ENCODE measurements at regions not wholly inside any gene's neighbourhood (a gene's known extent, or its start where the extent isn't known, plus 50 kb on each side); places are given as distances from the start of the nearest gene placed in this dataset.

DNA sequence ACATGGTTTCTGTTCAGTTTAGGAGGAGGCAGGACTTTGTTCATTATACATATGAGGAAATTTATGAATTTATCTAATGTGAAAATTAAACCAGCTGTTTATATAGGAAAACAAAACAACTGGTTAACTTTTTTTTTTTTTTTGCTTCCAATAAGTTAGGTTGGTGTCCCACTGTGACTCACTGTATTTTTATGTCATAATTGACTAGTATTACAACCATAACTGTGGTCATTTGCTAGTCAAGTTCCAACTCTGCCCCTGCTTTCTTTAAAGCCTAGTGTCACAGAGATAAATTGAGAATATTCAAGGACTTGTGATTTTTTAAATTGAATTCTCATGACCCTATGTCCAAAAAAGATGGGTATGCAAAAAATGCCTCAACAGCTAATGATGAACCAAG lies 227.7 kb downstream of the BCAT1 start:
- DNase-seq: no peak

DNA sequence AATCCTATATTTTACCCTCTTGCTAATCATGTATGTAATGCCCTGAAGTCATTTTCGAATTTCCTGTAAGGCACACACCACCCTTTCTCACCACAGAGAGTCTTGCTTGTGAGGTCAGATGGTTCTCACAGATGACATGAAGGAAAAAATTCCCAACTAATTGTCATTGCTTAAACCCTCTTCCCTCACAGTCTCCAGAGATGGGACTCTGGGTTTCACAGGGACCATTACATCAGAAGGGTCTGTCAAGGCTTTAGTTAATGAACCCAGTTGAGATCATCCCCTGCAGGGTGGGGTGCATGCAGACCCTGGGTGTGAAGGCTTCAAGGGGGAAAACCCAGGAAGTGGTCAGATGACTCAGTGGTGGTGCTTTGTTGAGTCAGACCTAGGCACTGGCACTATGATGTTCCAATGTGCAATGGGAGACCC lies 229.6 kb downstream of the BCAT1 start:
- no peak for DNase-seq

DNA sequence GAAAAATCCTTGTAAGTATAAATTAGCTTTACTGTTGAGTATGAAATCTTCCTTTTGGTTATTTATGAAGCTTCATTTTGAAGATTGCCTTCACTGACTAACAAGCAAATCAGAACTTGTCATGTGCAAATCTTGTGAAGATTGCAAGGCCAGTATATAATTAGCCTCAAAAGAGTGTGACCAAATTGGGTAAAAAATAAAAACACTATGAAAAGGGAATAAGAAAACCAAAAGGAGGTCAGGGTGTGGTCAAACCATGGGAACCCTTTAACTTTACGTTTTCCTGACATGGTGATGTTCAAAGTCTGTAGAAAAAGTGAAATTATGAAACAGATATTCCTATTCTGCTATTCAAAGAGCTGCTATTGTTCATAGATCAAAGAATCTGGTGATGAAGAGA lies 230.3 kb downstream of the BCAT1 start:
- no peak for DNase-seq

DNA sequence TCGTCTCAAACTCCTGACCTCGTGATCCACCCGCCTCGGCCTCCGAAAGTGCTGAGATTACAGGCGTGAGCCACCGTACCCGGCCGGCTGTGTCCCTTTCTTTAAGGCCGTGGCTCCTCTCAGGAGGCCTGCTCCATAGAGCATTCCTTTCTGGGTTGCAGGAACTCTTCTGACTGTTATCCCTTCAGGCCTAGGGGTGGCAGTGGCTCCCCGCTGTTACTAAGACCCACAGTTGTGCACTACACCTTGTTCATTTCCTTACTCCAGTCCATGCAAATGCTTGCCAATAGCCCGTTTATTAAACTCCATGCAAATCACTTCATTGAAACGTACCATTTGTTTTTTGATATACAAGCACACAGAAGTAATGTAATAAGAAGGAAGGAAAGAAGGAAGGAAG lies 234.7 kb downstream of the BCAT1 start:
- DNase-seq: no peak

DNA sequence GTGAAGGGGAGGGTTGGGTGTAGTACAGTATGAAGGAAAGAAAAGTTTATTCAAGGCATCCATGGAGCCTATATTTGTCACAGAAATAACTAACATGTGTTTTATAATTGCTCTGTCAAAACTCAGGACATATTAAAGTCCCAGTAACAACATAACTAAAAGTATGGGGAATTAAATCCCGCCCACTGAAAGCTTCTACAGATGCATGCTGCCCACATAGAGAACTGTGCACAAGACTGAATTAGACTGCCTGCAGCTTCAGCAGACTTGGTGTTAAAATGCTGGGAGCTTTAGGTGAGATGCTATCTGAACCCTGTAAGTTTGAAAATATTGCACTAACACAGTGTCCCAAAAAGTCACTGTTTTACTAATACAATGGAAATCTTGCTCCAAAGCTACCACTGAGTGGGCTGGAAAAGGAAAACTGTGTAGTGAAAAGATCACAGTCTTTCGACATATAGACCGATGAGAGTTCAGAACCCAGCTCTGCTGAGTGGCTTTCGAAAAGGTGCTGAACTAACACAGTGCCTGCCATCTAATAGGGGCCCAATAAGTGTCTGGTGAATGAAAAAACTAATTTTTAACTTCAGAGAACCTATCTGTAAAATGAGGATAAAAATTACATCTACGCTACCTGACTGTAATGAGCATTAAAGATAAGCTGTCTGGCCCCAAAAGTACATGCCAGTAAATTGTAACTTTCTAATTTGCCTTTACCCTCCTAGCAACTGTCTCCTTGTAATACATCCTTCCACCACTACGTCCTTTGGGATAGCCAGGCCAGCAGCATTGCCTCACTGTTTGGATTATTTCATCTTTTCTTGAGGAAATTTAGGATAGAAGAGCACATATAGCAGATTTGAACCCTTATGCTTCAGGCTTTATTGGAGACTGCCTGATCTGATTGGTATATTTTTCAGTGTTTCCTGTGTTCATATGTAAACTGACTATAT lies 237.6 kb downstream of the BCAT1 start:
- DNase-seq: no peak

DNA sequence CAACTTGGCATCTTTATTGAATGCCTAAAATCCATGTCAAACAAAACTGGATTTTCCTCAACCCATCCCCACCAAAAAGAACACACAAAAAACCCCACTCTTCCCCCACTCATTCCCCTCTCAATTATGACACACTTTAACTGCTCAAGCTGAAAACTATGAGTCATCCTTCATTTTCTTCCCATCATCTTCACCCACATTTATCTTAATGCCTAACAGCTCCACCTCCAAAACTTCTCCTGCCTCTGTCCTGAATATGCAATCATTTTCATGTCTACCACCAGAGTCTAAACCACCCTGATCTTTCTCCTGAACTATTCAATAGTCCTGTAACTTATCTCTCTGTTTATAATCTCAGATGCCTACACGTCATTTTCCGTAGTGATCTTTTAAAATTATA lies 239.7 kb downstream of the BCAT1 start:
- DNase-seq: no peak

DNA sequence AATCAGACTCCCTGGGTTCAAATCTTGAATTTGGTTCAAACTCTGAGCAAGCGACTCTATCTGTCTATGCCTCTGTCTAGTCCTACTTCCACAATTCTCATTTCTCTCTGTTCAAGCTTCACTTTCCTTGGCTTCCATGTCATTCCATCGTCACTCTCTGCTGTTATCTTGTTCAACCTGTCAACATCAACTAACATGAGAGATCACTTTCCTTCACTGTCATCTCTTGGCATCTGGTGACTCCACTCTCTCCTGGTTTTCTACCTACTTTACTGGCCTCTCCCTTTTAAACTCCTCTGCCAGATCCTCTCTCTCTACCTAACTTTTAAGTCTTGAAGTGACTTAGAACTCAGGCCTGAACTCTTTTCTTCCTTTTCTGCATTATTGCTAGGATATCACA lies 240.2 kb downstream of the BCAT1 start:
- DNase-seq: no peak

DNA sequence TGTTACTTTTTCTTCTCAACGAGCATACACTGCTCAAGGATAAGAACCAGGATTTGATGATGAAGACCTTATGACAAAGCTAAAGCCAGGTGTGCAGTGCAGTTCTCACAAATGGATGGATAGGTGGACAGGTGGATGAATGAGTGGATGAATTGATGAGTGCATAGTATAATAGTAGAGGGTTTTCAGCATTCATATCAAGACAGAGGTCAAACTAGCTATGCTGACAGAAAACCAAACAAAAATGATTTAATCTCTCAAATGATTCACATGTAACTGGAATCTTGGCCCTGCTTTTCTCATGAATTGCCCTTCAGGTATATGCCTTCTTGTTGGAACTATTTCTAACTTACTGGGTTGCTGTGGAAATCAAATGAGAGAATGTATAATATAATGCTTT lies 240.9 kb downstream of the BCAT1 start:
- no peak for DNase-seq

DNA sequence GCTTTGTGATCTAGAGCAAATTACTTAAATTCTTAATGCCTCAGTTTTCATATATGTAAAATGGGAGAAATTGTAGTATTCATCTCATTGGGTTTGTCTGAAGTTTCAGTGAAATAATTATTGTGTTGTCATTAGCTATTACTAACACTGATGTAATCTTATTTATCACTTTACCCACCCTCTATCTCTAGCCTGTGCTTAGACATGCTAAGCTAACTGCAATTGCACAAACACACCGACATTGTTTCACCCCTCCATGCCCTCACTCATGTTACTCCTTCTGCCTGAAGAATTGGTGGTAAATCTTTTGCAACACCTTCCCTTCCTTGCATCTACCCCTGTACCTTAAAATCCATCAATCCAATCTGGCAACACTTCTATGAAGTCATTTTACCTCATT lies 241.6 kb downstream of the BCAT1 start:
- no peak for DNase-seq

DNA sequence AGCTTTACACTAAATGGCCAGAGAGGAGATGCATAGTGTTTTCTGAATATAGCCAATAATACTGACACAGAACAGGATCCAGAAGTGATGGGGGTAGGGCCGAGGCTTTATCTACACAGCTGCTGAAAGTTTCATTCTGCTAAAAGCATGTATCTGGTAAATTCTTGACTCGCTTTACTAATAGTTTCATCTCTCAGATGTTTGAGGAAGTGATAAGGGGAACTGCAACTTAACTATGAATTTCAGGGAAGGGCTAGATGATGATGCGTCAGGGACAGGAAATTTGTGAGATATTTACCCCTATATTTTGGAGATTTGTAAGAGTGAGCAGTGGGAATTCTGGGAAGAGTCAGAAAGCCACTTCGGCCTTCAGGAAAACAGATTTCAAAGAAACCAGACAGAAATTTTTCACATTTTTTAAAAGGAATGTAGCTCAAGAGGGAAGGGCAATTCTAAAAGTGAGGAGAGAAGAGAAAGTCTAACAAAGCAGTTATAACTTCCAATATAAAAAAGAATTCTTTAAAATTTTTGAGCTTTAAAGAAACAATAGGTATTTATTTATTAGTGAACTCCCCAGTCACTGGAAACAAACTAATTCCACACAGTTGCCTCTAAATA lies 243.1 kb downstream of the BCAT1 start:
- DNase-seq: no peak

DNA sequence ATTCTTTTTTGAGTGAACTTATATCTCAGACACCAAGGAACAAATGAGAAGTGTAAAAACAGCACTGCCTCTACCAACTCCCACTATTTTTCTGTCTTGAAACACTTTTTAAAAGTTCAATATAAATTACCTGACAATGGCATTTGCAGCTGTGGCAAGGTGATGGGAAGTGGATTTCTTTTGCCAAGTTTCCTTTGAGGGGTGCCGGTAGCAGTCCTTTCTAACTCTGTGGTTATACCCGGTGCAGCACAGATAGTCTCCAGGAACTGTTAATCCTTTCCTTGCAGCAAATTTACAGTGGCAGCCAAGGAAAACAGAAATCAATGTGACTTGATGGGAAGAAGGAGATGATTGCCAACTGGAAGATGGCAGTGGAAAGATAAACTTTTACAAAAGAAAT lies 243.7 kb downstream of the BCAT1 start:
- no peak for DNase-seq

DNA sequence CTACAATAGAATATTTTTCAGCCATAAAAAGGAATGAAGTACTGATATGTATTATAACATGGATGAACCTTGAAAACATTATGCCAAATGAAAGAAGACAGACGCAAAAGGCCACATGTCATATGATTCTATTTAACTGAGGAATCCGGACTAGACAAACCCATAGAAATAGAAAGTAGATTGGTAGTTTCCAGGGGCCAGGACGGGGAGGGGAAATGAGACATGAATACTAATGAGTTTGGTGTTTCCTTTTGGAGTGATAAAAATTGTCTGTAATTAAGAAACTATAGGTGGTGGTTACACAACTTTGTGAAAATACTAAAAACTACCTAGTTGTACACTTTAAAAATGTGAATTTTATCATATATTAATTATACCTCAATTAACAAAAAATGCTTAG lies 247.6 kb downstream of the BCAT1 start:
- no peak for DNase-seq

DNA sequence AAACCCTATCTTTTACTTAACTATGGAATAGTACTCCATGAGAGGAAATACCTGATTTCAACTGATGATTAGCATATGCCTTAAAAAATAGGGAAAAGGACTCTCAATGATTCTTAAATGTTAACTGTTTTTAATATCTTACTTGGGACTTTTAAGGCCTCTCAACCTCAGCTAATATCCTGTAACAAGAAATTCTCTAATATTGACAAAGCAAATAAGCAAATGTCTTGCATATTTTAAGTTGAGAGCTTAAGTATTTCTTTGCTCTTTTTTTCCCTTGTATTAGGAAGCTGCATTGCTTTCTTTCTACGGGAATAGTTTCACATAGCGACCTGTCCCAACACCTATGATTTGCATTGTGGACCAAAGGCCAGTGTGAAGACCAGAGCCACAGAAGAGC lies 249.9 kb downstream of the BCAT1 start:
- no peak for DNase-seq

DNA sequence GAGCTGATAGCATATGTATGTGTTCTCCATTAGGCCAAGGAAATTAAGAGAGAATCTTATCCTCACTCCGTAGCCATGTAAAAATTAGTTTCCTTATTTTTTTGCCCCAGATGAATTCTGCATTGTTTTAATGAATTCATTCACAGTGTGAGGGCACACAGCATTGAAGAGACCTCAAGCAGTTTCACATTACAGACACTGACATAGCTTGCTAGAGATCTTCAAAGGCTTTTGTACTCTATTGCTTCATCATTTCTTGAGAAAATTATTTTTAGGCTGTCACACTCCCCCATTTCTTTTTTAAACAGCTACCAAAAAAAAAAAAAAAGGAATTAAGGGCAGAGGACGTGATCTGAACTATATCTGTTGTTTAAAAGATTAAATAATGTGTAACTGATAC lies 251.1 kb downstream of the BCAT1 start:
- no peak for DNase-seq

DNA sequence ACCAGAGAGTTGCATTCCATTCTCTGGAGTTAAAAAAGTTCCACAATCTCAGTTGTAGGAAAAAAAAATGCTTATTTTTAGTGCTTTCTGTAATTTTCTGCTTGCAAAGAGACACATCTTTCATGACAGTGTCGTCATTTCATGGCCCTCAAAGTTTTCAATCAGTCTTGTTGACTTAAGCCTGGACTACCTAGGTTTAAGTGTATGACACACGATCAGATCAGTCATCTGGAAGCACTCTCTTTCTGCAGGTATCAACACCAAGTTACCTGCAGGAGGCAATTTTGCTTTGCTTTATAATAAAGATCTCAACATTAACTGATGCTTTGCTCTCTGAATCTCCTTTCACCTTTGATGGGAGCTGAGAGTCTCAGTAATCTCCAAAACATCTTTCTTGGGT lies 251.6 kb downstream of the BCAT1 start:
- no peak for DNase-seq

DNA sequence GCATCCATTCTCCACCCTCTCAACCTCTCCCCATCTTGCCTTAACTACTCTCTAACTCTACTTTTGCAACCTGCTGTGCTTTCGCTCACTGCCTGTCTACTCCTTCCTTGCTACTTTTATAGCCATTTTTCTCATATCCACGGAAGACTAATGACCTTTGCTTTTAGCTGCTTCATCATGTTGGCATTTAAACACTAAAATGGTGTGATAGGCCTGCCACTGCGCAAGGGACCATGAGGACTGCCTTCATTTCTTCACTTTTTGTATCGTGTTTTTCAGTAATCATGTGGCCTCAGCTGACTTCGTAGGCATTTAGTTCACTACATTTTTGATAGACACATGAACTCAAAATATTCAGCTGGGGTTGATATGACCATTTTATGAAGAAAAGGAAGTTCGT lies 252.1 kb downstream of the BCAT1 start:
- no peak for DNase-seq

DNA sequence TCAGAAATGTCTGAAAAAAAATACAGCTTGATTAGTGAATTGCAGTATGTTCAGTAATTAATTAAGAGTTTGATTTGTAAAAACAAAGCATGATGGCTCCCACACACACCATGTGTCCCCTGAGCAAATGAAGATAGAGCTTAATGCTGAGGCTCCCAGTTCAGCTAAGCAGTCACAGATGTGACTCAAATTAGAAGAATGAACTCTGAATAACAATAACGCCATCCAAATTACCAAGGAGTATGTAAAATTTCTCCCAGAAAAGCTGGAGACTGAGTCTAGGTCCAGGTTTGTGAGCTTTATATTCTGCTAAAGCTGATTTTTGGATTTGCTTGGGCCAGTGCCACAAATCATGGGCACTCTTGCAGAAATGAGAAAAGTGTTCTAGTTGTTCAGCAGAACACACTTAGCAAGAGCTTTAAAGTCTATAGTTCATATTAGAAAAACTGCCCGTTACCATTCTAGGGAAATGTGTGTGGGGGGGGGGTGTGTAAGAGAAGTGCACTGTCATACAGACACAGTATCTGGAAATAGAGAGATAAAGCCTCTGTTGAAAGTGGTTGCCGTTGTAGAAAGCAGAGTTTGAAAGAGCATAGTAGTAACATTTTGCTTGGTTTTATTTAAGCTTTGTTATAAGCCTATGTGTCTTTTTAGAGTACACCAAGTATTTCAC lies 253.1 kb downstream of the BCAT1 start:
- no peak for DNase-seq

DNA sequence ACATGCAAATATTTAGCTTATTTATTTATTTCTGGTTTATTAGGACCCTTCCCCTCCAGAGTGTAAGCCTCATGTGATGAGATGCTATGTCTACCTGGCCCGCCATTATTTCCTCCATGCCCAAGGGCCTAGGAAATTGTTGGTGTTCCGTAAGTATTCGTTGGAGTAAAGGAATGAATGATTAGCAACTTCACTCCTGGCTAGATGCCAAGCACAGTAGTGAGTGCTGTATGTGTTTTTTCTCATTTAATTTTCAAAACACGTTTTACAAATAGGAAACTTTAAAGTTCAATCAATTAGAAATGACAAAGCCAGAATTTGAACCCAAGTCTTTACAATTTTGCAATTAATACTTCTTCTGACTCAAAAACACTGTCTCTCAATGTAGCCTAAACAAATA lies 253.8 kb downstream of the BCAT1 start:
- no peak for DNase-seq

DNA sequence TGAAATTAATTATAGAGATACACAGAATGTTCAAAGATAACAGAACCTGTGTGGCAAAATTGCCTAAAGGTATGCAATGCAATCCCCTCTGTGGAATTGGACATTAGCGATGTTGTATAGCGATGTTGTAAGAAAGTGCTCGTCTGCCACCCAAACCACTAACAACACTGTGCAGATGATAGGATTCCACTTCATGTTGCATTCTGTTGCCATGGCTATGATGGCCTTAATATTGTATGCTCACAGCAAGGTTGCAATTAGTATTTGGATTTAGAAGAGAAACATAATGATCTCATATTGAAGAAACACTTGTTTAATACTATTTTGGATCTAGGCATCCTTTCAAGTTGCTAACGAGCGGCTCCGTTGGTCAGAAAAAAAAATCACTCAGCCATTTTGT lies 260.3 kb downstream of the BCAT1 start:
- no peak for DNase-seq

DNA sequence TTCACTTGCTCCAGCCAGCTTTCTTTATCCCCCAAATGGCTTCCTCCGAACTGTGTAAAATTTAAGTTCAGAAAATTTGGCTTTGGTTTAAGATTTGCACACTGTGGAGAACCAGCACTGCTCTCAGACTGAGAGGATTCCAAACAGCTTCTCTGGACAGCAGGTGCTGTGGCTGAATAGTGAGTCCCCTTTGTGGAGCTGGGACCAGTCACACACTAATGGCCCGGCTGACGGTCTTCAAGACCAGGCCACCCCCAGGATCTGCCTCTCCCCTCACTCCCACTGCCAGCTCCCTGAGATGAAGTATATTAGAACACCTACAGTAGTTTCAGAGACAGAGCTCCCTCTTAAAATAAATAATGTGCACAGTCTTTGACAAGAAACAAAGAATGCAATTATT lies 267.3 kb downstream of the BCAT1 start:
- no peak for DNase-seq

DNA sequence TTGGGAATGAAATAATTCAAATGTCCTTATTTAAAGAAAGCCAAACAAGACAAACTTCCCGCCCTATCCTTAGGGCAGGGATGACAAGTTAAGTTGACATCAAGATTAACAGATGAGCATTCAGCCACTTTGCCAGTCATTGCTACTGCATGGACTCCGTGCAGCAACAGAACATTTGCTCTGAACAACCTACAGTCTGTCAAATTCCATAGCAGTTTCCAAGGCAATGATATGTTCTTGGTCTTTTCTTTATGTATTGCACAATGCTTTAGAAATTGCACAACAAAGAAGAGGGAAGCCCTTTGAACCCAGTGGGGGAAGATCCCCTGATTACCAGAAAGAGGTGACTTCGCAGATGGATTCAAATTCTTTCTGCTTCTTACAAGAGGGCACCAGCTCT lies 269.8 kb downstream of the BCAT1 start:
- no peak for DNase-seq

DNA sequence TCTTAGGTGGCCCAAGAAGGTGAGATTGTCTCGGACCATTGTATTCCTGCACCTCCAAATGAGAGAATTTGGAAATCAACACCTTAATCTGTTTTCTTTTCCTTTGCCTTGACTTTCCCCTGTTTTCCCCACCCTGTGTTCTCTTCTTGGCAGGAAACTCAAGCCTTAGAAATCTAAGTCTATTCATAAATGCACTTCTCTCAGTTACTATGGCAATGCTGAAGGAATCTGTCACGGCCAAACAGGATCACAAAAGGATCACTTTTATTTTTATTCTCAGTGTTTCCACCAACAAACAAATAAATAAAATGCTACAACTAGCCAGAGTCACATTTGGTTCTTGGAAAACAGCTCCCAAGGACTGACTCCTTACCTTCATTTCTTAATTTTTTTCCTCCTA lies 270.5 kb downstream of the BCAT1 start:
- DNase-seq: no peak

DNA sequence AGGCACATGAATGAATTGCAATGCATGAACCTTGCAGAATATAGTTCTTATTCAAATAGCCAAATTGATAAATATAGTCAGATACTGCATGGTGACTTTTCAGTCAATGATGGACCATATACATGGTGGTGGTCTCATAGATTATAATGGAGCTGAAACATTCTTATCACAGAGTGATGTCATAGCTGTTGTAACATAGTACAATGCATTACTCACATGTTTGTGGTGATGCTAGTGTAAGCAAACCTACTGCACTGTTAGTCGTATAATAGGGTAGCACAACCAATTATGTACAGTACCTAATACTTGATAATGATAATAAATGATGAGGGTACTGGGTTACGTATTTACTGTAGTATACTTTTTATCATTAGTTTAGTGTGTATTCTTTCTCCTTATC lies 280.3 kb downstream of the BCAT1 start:
- no peak for DNase-seq

All from amniotic stem cell (primary cell).